Transverse colon (tissue), 3 donors: ENCODE measurements at regions not wholly inside any gene's neighbourhood (a gene's known extent, or its start where the extent isn't known, plus 50 kb on each side); places are given as distances from the start of the nearest gene placed in this dataset.

Experiments used
- CTCF ChIP-seq, 5 experiments: fragments of 200-600 bp in 3 of 5; fragments of 450-650 bp in 2 of 5; sonication (generic) in 3 of 5; IDR thresholded peaks; 1 replicate in 2 of 5; 2 replicates in 3 of 5; pipeline ENCODE4 v1.5.1; 2016 to 2017; ENCODE audit warnings: antibody characterized with exemption in 5 of 5, inconsistent platforms in 3 of 5, mild to moderate bottlenecking in 2 of 5, moderate library complexity in 1 of 5
- POLR2A ChIP-seq: fragments of 450-650 bp; IDR thresholded peaks from one replicate; pipeline ENCODE4 v1.6.1; 2016; ENCODE audit warnings: antibody characterized with exemption, mild to moderate bottlenecking, moderate library complexity

- TF ChIP-seq CTCF (IDR thresholded peaks at IDR 0.05) (no peak), POLR2A (no peak)
These were observed 159.2 kb downstream of the SPRY1 start for GRCh38 chr4:123555807-123556273.
